Ovary (tissue), 3 donors: ENCODE measurements at regions not wholly inside any gene's neighbourhood (a gene's known extent, or its start where the extent isn't known, plus 50 kb on each side); places are given as distances from the start of the nearest gene placed in this dataset.

Source experiments
- CTCF ChIP-seq, 3 donors: fragments of 450-650 bp in 2 of 3; fragments of 200-600 bp in 1 of 3; IDR thresholded peaks; one replicate each; pipeline versions ENCODE4 v1.5.1 to v1.8.0; 2016 to 2022; ENCODE audit warnings: antibody characterized with exemption in 3 of 3, mild to moderate bottlenecking in 1 of 3
- EP300 ChIP-seq: sonication (generic); formaldehyde crosslinking; IDR thresholded peaks from one replicate; pipeline ENCODE4 v1.6.1; 2017; ENCODE audit warnings: antibody characterized with exemption
- POLR2A ChIP-seq: fragments of 450-650 bp; IDR thresholded peaks from one replicate; pipeline ENCODE4 v1.6.1; 2017; ENCODE audit warnings: antibody characterized with exemption, mild to moderate bottlenecking, moderate library complexity
- donor health status: DM: no; HTN: no; CAD: no.

DNA sequence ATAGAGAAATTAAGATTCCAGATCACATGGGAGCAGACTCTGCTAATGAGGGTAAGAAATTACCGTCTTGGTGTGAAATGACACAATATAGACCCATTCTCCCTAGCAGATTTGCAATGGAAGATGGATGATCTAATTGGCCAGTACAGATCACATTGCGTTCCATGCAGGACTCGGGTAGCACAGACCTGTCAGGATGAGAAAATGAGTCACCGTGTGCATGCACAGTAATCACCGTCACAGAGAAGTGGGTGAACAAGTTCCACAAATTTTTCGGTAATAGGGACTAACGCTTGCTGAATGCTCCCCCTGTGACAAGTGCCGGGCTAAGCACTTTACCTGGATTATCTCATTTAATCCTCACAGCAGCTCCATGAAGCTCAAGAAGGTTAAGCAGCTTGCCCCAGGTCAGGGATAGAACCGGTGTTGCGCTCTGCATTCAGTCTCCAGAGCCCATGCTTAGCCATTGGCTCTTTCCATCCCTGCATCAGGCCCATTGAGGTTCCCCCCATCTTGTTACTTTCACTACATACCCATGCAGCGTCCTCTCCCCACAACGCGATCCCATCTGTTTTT, 375.6 kb downstream of the FBXW7 start:
- no peak for TF ChIP-seq POLR2A
- no peak for TF ChIP-seq EP300
- TF ChIP-seq CTCF (IDR thresholded peaks at IDR 0.05) = no peak
